HuH-7 (cell line): ENCODE measurements at regions not wholly inside any gene's neighbourhood (a gene's known extent, or its start where the extent isn't known, plus 50 kb on each side); places are given as distances from the start of the nearest gene placed in this dataset.
"Not testable (repeated sequence)": the region's sequence is repeated elsewhere in the genome, so short reads cannot be mapped to it uniquely, and the experiment has no call there.

ENCODE experiments used
- DNase-seq: peaks from one replicate; pipeline ENCODE4 v3.0.0; 2011; ENCODE audit warnings: low spot score

GRCh38 chr16:87100306-87101058, 216.7 kb downstream of the C16orf95 start:
- no peak for DNase-seq

- DNase-seq, result no peak
These were observed 215.3 kb downstream of the C16orf95 start for GRCh38 chr16:87101903-87102302.

DNA sequence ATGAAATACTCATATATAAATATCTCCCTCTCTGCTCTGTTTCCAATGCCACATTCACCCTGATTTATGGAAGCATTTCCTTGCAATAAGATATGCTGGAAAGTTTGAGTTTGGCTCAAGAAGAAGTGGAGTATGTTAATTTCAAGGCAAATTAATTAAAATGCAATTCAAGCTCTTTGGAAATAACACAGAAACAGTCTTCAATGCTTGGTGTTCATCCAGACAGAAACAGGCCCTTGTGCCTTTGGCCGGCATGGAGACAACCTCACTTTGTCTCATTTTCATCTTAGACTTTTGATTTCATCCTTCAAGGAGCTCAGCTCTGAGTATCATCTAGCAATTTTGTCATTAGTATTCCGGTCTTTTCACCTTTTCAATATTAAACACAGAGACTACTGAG, 210.0 kb downstream of the C16orf95 start:
- DNase-seq, result no peak

DNA sequence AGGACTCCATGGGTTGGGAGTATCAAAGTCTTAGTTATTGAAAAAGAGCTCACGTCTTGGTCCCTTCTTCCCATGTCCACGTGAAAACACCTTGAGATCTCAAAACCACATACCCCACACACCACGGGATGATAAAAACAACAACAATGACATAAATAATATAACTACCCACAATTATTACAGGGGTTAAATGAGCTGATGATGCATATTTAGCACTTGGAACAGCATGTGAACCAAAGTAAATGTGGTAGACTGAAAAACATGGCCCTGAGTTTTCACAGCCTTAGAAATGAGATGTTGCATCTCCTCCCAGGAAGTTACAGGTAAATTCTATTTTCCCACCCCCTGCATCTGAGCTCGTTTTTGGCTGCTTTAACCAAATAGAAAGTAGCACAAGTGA, 208.9 kb downstream of the C16orf95 start:
- DNase-seq, result no peak

DNA sequence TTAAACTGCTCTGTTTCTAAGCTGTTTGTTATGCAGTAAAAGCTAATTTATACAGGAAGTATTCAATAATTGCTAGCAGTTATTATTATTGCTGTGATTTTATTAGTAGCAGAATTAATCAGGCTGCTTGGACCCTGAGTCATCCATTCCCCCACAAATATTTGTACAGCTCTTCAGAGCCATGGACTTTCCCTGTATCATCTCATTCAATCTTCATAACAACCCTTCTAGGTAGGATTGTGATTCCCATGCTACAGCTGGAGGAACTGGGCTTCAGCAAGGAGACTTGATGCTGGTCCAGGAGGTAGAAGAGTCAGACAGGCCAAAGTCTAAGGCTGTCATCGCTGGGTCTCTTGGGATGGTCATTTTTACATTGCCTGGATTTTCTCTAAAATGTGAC, 208.3 kb downstream of the C16orf95 start:
- no peak for DNase-seq

DNA sequence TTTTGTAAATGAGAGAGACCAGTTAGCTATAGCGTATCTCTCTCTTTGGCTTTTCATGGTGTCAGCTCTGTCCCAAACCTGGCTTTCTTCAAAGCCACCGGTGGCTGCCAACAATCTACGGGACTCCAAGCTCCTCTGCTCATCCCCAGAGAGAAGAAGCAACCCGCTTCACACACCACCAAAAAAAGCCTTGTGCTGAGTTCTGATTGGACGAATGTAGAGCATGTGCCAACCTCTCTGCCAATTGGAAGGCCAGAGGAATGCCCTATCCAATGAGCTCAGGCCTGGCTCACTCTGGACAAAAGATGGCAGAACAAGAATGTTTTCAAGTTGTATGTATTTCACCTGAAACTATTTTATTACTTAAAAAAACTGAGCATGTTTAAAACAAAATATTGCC, 202.4 kb downstream of the C16orf95 start:
- no peak for DNase-seq

DNA sequence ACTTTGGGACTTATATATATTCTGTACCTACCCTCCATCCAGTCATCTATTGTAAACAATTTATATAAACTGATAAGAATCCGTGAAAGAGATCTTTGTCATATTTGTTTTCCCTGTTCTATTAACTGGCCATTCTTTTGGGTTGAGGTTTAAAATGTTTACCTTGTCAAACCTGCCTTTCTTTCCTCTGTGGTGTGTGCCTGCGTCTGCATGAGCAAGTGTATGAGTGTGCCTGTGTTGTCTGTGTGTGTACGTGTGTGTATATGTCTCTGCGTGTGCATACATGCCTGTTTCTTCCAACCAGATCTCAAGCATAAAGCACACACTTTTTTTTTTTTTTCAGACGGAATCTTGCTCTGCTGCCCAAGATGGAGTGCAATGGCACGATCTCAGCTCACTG, 201.5 kb downstream of the C16orf95 start:
- no peak for DNase-seq

- no peak for DNase-seq
These were observed 199.3 kb downstream of the C16orf95 start for GRCh38 chr16:87117936-87118335.

- no peak for DNase-seq
These were observed 198.0 kb downstream of the C16orf95 start for GRCh38 chr16:87119168-87119567.

GRCh38 chr16:87119748-87120147, 197.4 kb downstream of the C16orf95 start:
- DNase-seq, result no peak

DNA sequence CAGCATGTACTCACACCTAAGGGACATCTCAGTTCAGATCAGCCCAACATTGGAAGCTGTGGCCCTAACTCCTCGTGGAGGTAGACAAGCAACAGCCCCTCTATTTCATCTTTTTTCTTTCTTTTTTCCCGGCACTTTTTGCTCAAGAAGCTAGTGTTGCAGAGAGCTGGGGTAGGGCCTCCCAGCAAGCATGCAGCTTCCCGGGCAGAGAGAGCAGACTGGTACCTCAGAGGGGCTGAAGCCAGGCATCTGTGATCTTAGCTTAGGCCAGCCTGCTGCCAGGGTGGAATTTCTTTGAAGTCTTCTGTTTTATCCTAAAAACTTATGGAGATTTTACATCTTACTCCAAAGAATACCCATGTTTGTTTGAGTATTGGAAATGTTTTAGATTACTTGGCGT, 195.4 kb downstream of the C16orf95 start:
- DNase-seq, result no peak

DNA sequence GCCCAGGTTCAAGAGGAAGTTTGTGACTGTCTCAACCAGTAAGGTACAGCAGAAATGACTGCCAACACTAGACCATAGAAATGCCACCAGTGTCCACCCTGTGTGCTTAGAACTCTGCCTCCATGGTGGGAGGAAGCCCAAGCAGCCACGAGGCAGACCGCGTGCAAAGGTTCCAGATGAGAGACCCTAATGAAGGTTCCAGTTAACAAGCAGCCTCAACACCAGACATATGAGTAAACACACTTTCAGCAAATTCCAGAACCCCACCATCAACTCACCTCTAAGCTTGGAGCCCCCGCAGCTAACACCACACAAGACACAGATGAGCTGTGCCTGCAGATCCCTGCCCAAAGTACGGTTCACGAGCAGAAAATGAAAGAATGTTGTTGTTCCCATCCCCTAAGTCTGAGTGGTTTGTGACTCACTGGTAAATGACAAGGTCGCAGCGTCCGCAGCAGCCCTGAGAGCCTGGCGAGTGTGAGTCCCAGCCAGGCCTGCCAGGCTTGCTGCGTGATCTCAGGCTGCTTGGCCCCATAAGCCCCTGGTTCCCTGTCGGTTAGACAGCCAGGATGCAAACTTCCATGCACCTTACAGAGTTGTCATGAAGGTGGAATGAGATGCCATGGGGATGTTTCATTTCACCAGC, 193.7 kb downstream of the C16orf95 start:
- DNase-seq, result no peak

- not testable (repeated sequence) for DNase-seq
These were observed 192.8 kb downstream of the C16orf95 start for GRCh38 chr16:87124405-87124804.

DNA sequence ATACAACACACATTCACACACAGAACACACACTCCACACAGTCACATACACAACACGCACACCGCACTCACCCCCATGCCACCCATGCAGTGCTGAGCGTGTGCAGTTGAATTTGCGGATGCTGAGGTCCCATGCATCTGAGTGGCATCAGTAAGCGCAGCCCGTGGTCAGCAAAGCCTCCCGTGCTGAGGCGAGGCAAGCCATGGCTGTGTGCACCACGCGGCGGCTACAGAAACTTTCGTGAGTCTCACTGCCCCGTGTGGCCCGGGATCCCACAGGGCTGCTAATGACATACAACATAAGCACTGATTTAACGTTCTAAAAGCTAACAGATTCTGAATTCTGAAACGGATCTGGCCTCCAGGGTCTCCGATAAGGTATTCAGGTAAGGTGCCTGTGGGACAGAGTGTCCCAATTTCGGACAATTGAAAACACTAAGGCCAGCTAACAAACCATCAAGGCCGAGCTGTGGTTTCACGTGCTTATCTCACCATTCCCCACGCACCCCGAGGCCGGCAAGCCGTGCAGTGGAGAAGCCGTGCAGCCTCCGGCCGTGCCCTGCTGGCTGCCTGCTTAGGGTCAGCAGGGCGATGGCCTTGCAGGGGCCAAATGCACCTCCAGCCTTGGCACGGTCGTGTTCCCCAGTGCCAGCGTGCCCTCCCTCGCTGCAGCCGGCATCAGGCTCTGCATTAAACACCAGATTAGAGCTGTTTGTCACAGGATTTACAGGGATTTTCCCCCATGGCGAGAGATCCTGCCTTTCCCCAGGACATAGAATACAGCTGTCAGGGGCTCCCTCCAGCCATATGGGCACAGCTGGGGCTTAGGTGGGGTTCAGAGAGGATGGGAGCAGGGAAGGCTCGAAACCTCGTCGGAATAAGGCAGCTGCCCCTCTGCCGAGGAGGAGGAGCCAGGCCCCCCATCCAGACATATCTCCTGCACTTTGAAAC, 191.7 kb downstream of the C16orf95 start:
- DNase-seq, result no peak

GRCh38 chr16:87126403-87127025, 190.7 kb downstream of the C16orf95 start:
- DNase-seq, result no peak

DNA sequence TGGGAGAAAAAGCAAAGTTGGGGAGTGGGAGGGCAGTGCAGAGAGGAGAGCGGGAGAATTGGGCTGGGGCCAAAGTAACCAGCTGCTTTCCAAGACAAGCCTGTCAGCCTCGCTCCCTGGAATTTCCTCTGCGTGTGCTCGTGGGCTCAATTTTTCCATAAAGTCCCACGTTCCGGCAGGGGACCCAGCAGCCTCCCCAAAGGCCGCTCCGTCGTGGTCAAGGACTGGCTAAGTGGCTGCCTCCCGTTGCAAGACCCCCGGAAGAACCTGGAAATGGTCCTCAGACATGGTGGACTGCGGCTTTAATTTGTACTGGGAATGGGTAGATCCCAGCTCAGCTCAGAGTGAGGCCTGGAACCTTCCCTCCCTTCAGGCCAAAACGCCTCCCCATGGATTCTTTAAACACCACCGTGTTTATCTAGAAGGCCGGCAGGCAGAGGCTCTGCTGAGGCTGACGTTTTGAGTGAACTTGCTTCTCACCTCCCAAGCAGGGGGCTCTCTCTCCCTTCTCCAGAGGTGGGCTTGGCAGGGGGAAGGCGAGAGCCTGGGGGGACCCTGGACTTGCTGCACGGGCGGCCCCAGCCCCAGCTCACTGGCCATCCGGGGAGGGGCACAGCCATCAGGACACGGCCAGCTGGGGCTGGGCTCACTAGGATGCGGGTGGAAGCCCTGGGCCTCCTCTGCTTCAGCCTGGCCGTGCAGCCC, 190.0 kb downstream of the C16orf95 start:
- DNase-seq, result no peak

GRCh38 chr16:87127766-87128147, 189.4 kb downstream of the C16orf95 start:
- no peak for DNase-seq

GRCh38 chr16:87129771-87130170, 187.4 kb downstream of the C16orf95 start:
- DNase-seq, result no peak

DNA sequence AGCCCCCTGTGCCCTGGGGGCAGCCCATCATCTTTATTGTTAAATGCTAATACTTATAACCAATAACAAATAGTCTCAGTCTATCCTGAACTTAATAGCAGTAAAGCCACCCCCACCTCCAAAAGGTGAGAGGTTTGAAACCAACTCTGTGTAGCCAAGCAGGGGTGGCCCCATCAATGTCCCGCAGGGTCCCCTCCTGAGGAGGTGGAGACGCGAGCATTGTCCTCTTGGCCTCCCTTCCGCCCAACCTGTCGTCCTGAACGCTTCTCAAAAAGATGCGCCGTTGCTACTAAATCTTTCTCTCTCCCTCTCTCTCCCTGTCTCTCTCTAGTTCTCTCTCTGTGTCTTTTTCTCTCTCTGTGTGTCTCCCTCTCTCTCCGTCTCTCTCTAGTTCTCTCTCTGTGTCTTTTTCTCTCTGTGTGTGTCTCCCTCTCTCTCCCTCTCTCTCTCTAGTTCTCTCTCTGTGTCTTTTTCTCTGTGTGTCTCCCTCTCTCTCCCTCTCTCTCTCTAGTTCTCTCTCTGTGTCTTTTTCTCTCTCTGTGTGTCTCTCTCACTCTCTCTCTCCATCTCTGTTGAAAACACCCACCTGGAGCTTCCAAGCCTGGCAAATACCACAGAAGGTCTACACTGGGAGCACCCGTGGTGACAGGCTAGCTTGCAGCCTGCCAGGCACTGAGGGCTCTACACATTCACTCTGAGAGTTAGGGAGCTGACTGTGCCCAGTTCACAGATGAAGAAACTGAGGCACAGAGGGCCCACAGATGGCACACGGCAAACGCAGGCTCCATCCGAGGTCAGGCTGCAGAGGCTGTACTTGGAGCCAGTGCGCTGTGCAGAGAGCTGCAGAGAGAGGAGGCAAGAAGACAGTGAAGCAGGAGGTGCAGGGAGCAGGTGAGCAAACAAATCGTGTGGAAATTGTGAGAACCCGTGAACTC, 185.9 kb downstream of the C16orf95 start:
- no peak for DNase-seq

DNA sequence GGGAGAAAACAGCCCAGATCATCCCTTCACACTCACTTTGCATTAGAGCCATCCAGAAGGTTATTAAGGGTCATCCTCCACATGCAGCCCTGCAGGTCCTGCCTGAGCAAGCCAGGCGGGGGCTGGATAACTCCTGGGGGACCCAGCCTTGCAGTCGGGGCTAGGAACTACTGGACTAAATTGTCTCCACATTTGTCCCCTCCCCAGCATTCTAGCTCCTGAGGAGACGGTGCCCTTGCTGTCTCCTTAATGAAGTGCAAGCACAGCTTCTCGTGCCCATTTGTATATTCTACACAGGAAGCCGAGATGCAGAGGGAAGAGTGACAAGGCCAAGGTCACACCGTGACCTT, 185.2 kb downstream of the C16orf95 start:
- no peak for DNase-seq
